Progenitor cell of endocrine pancreas (in vitro differentiated cells): ENCODE measurements at regions not wholly inside any gene's neighbourhood (a gene's known extent, or its start where the extent isn't known, plus 50 kb on each side); places are given as distances from the start of the nearest gene placed in this dataset.

Experiments
- DNase-seq: peaks from one replicate; pipeline ENCODE4 v3.0.0; 2021; ENCODE audit warnings: low spot score; ENCODE audit not compliant: unreplicated experiment
- H3K27ac Mint-ChIP-seq: 2 replicates; pipeline ENCODE4 v1.8.0; 2021; ENCODE audit warnings: mild to moderate bottlenecking, moderate library complexity, mixed read lengths
- H3K27me3 Mint-ChIP-seq: 2 replicates; pipeline ENCODE4 v1.8.0; 2021; ENCODE audit warnings: mixed read lengths
- H3K36me3 Mint-ChIP-seq: 2 replicates; pipeline ENCODE4 v1.8.0; 2022; ENCODE audit warnings: mixed read lengths; ENCODE audit not compliant: insufficient read depth
- H3K4me1 Mint-ChIP-seq: 2 replicates; pipeline ENCODE4 v1.8.0; 2021; ENCODE audit warnings: low read depth, mixed read lengths
- H3K4me3 Mint-ChIP-seq: 2 replicates; pipeline ENCODE4 v1.8.0; 2021; ENCODE audit warnings: low read depth, mild to moderate bottlenecking, moderate library complexity, mixed read lengths
- H3K9me3 Mint-ChIP-seq: 2 replicates; pipeline ENCODE4 v1.8.0; 2021; ENCODE audit warnings: low read depth, mixed read lengths
- CTCF ChIP-seq: fragments of 200-600 bp; sonication (generic); IDR thresholded peaks from one replicate; pipeline ENCODE4 v1.5.0; 2021; ENCODE audit warnings: antibody characterized with exemption, mild to moderate bottlenecking; ENCODE audit not compliant: unreplicated experiment

- Mint-ChIP-seq H3K36me3 (no peaks in the 10 kb centered on the region), H3K9me3 (no peaks in the 10 kb centered on the region), H3K27ac (no peak overlapping the region), H3K4me3 (no peak overlapping the region), H3K27me3 (peaks cover 27% of the 10 kb centered on the region), H3K4me1 (no peaks in the 10 kb centered on the region)
- DNase-seq: no peak
- TF ChIP-seq CTCF: no peak
Measured at GRCh38 chr1:10915594-10915993, 96.9 kb upstream of the TARDBP start.

- no peak for DNase-seq
- TF ChIP-seq CTCF: no peak
- Mint-ChIP-seq H3K36me3 (no peaks in the 10 kb centered on the region), H3K4me3 (no peak overlapping the region), H3K4me1 (no peaks in the 10 kb centered on the region), H3K27ac (no peak overlapping the region), H3K9me3 (no peaks in the 10 kb centered on the region), H3K27me3 (peaks cover 30% of the 10 kb centered on the region)
Measured at GRCh38 chr1:10916311-10916710, 96.1 kb upstream of the TARDBP start.

GRCh38 chr1:10916991-10917390 is 95.5 kb upstream of the TARDBP start:
- no peak for TF ChIP-seq CTCF
- Mint-ChIP-seq H3K4me3 (no peak overlapping the region), H3K9me3 (no peaks in the 10 kb centered on the region), H3K27ac (no peak overlapping the region), H3K27me3 (peaks cover 30% of the 10 kb centered on the region), H3K36me3 (no peaks in the 10 kb centered on the region), H3K4me1 (no peaks in the 10 kb centered on the region)
- DNase-seq: no peak

- Mint-ChIP-seq H3K36me3 (no peaks in the 10 kb centered on the region), H3K4me1 (no peaks in the 10 kb centered on the region), H3K27ac (no peak overlapping the region), H3K9me3 (no peaks in the 10 kb centered on the region), H3K27me3 (peaks cover 29% of the 10 kb centered on the region), H3K4me3 (no peak overlapping the region)
- no peak for TF ChIP-seq CTCF
- no peak for DNase-seq
Measured at GRCh38 chr1:10917513-10918454, 94.7 kb upstream of the TARDBP start.

- H3K9me3 Mint-ChIP-seq: no peaks in the 10 kb centered on the region
- TF ChIP-seq CTCF: no peak
- H3K36me3 Mint-ChIP-seq: no peaks in the 10 kb centered on the region
- H3K27ac Mint-ChIP-seq: no peak overlapping the region
- H3K4me3 Mint-ChIP-seq: no peak overlapping the region
- DNase-seq: no peak
- H3K27me3 Mint-ChIP-seq: peaks cover 21% of the 10 kb centered on the region
- no peaks in the 10 kb centered on the region for H3K4me1 Mint-ChIP-seq
Measured at GRCh38 chr1:10918531-10918930, 93.9 kb upstream of the TARDBP start.
